GM18508 (cell line): ENCODE measurements at regions not wholly inside any gene's neighbourhood (a gene's known extent, or its start where the extent isn't known, plus 50 kb on each side); places are given as distances from the start of the nearest gene placed in this dataset.

Experiments used
- ATAC-seq: cut with Tn5 transposase; IDR thresholded peaks from one replicate; pipeline ENCODE4 v1.9.1; 2021; ENCODE audit warnings: moderate number of reproducible peaks; ENCODE audit not compliant: insufficient read depth, unreplicated experiment

DNA sequence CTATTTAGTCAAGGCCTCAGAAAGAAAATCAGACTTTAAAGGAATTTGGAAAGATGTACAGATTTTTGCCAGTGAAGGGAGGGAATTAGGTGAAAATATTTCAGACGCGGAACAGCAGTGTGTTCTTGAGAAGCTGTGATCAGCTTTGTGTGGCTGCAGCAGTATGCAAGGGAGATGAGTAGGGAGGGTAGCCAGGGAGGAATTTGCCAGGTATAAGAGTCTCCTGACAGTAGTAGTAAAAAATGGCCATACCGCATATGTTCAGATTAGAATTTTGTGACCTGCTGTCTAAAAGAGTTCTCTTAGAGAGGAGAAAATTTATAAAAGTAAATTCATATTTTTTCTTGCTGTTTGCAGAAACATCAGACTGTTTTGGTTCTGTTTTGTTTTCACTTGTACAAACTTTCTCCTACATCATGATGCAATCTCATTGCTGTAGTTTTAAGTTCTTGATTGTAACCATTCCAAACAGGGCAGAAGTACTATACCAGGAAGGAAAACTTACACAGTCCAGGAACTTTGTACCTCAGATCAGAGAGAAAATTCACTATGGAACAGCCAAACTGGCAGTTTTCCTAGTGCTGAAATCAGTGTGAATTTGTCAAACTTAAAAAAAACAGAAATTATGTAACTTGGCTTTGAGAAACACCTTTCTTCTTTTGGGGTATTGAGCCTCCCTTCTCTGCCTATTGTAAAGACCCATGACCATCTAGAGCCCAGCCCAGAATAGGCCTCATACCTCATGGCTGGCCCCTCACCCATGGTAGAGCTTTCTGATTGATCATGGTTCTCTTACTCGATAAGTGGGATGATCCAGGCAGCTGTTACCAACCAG, 78.4 kb upstream of the NR3C1 start:
- no peak for ATAC-seq

DNA sequence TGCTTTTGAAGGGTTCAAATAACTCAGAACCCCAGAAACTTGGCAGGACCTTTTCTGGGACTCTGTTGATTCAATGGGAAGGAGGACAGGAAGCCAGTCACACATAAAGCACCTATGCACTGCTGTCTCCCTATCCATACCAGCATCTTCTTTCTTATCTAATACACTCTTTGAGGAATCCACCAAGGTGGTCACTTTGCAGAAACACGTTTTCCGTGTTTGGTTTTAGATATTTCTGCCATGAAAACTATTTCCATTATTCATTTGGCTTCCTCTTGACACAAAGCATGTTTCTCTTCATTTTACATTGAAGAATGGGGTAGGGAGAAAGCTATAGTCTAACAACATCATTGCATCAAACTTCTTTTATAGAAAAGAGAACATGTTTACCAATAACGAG, 76.5 kb upstream of the NR3C1 start:
- ATAC-seq: no peak

DNA sequence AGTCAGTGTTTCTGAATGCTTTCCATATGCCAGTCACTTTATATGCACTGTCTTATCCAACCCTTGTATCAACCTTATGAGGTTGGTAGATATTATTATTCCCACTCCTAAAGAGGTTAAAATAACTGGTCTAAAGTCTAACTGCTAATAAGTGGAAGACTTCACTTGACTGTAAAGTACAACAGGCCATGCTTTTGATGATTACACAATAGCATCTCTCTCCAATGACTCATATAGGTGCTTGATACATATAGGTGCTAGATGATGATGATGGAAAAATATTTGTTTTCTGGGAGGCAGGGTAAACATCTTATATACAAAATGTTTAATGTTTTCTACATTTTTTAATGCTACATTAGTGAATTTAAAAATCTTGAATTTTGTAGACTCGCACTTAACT, 75.9 kb upstream of the NR3C1 start:
- no peak for ATAC-seq

DNA sequence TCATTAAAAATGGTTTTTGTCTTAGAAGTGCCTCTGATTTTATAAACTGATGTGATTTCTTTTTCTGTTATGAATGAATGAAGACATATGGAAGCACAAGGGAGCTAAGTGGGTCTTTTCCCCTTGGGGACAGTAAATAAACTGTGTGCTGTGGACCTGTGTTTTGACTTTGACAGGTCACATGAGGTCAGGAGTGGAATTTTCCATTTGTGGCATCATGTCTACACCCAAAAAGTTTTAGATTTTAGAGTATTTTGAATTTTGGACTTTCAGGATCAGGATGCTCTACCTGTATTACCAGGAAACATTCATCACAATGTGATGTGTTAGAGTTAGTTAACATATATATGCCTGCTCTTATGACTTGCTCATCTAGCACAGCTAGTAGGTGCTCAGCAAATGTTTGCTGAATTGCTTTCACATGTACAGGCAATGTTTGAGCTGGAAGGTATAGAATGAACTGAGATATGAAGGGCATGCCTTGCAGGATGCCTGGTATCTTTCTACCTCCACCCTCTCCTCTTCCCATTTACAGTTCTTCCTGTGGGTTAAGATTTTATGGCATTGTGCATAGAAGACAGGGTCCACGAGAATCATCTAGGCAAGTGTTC, 73.2 kb upstream of the NR3C1 start:
- no peak for ATAC-seq

DNA sequence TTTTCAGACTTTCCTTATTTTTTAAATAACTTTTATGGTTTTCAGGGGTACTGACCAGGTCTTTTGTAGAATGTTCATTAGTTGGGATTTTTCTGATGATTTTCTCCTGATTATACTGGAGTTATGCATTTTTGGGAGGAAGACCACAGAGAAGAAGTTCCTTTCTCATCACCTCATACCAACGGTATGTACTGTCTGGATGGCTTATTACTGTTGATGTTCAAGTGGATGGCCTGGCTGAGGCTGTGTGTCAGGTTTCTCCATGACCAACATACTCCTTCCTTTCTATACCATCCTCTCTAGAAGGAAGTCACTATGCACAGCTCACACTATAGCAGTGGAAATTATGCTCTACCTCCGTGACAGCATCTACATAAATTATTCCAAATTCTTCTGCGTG, 71.1 kb upstream of the NR3C1 start:
- no peak for ATAC-seq

DNA sequence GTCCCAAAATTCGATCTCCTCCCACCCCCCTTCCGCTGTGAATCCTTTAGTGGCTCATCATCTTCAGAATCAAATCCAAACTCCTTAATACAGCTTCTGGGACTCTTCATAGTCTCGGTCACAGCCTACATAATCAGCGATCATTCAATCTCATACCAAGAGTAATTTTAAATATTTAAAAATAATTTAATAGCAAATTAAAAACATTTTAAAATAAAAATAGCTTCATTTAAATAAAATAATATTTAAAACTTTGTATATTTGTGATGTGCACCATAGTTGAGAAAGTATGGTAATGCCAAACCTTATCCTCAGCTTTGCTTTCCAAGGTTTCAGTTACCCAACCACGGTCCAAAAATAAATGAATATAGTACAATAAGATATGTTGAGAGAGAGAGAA, 70.0 kb upstream of the NR3C1 start:
- no peak for ATAC-seq

DNA sequence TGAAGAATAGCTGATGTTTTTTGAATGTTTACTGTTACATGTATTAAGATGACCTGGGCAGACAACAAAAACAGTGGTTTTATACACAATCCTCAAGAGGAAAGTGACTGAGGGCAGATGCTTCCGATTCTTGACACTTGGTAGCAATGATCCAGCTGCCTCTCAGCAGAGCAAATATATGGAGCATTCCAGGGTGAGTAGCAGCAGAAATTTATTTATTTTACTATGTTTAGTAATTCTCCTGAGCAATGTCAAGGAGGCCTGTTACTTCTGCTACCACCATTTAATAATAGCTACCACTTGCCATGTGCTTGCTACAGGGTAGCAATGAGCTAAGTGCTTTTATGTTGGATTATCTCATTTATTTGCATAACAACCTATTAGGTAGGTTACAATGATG, 69.1 kb upstream of the NR3C1 start:
- no peak for ATAC-seq

DNA sequence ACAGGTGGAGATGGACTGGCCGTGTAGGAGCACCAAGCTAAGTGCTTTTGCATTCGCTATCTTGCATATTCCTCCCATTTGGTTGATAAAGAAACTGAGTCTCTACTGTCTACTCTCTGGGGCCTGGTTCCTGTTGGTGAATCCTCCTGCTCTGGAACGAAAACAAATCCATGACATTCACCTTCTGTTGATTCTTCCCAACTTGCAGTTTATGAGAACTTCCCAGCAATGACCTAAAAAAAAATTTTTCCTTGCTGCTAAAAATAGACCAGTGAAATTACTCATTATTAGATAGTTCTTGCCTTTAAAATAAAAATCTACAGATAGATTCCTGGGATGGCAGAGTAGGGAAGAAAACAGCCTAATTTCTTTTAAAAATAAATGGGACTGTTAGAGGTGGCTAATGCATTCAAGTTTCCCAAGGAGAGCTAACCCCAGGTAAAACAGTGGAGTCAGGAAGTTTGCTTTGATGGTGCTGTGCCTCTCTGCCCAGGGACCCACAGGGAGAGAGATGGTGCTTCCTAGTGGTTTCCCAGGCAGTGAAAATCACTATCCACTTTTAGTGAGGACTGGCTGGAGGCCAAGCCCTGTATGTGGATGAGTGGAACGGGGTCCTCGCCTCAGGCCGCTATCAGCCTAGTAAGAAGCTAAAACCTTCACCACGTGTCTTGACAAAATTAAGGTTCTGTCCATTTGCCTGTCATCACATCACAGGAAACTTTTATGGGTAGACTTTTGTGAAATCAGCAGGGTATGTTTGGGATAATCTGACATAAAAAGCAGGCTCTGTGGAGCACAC, 68.4 kb upstream of the NR3C1 start:
- ATAC-seq: no peak

DNA sequence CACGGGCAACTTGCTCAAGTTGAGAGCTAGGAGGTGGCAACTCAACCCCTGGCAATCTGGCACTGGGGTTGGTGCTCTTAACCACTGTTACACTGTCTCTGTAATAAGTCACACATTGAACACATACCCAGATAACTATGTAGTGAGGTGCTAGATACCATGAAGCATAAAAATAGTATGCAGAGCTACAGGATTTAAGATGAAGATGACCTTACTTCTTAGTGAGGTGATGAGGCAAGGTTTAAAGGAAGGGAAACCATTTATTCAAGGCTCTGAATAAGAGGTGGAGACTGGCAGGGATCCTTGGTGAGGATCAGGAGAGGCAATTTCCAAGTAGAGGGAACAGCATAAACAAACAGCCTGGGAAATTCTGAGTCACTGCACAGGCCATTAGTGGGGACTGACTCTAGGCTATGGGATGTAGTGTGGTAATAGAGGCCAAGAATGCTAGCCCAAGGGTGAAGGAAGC, 67.6 kb upstream of the NR3C1 start:
- ATAC-seq: no peak

DNA sequence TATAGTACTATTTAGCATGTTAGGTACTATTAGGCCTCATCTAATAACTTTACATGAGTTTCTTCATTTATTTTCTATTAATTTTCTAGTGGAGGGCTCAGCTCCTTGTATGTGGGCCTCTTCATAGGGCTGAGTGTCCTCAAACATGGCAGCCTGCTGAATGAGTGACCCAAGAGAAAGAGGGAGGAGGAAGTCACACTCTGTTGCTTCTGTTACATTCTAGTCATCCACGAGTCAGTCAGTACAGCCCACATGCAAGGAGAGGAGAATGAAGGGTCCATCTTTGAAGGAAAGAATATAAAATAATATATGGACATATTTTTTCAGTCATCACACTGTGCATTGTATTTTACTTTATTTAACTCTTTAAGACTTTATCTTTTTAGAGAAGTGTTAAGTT, 66.6 kb upstream of the NR3C1 start:
- ATAC-seq: no peak

DNA sequence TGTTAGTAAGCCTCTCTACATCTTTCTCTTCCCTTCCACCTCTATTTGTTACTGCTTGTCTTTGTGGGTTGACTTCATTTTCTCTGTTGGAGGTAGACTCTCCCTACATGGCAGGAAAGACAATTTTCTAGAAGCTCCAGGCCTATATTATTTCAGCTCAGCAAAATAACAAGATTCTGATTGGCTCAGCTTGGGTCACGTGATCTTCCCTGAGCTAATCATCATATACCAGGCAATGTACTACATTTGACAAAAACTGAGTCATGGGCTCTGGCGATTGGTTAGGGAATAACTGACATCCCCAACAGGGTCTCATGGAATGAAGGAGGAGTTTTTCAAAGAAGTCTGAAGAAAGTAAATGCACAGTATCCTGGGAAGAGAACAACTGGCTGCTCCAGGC, 65.6 kb upstream of the NR3C1 start:
- no peak for ATAC-seq

DNA sequence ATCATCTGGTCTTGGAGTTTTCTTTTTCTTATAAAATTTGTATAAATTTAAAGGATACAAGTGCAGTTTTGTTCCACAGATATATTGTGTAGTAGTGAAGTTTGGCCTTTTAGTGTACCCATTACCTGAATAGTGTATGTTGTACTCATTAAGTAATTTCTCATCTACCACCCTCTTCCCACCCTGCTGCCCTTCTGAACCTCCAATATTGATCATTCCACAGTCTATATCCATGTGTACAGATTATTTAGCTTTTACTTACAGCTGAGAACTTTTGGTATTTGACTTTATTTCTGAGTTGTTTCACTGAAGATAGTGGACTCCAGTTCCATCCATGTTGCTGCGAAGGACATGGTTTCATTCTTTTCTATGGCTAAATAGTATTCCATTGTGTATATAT, 63.1 kb upstream of the NR3C1 start:
- no peak for ATAC-seq

DNA sequence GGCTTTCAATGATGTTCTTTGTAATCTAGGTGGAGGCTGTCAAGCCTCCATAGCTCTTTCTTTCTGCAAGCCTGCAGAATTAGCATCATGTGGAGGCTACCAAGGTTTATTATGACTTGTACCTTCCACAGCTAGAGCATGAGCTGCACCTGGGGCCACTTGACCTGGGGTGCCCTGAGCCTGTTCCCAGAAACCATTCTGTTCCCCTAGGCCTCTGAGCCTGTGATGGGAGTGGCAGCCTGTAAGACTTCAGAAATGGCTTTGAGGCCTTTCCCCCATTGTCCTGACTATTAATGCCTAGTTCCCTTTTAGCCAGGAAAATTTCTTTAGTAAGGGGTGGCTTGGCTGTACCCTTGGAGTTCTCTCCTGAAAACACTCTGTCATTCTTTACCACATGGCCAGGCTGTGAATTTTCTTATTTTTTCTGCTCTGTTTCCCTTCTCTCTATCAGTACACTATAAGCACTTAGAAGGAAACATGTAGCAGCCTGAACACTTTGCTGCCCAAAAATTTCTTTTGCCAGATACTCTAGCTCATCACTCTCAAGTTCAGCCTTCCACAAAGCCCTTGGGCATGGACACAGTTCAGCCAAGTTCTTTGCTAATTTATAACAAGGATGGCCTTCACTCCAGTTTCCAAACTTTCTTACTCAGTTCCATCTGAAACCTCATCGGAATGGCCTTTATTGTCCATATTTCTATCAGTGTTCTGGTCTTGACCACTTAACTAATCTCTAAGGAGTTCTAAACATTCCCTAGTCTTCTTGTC, 61.4 kb upstream of the NR3C1 start:
- no peak for ATAC-seq

DNA sequence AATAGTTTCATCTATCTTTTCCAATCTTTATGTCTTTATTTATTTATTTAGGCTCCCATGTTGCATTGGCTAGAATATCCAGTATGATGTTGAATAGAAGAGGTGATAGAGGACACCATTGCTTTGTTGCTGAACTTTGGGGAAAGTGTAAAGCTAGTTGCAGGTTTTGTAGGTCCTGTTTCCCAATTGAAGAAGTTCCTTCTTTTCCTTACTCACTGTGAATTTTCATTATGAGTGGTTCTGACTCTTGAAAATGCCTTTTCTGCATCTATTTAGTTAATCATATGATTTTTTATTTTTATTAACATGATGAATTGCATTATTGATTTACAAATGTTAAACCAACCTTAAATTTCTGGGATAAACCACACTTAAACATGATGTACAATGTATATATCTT, 58.9 kb upstream of the NR3C1 start:
- no peak for ATAC-seq

DNA sequence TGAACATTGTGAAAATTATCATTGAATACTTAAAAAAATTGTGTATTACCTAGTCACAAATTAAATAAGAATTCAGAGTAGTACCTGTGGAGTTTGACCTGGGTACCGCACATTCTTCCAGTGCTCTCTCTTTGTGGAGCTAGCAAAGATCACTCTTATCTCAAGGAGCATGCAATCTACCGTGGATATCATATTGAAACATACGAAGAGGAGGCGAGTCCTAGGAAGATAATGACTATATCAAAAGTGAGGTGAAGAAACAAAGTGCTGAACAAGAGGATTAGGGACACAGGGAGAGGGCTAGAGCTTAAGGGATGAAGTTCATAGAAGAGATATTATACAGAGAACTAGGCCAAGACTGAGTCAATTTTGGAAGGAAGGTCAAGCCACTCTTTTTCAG, 55.9 kb upstream of the NR3C1 start:
- no peak for ATAC-seq

DNA sequence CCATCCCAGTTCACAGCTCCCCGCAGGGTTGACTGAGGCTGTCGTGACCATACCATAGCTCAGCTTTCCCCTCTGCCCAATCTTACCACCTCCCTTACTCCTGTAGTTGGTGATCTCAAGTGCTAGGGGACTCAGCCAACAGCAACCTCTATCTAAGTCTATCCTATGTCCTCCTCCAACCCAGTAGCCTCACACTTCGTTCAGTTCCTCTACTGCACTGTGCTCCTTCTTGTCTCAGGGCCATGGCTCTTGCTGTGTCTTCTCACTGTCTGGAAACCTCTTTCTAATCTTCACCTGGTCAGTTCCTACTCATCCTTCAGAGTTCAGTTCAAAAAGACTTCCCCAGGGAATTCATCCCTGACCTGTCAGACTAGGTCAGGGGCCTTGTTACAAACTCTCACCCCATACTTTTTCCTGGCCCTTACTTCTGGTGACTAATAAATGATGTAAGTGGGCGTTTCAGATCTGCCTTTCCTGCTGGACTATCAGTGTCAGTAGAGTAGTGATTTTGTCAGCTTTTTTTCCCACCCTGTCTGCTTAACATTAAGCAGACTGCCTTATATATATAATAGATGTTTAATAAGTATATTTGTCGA, 53.6 kb upstream of the NR3C1 start:
- ATAC-seq: no peak

DNA sequence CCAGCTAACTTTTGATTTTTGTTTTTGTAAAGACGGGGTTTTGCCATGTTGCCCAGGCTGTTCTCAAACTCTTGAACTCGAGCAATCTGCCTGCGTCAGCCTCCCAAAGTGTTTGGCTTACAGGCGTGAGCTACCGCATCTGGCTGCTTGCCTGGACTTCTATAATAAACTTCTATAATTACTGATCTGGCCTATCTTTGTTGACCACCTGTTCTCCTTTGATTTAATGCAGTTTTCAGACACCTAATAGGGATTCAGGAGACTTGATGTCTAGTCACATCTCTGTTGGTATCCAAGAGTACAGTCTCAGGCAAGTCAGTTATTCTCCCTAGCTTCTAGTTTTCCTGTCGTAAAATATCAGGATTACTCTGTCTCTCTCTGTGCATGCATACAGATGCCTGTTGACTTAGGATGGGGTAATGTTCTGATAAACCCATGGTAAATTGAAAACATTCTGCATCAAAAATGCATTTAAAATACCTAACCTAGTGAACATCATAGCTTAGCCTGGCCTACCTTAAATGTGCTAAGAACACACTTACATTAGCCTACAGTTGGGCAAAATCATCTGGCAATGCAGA, 51.5 kb upstream of the NR3C1 start:
- ATAC-seq: no peak

DNA sequence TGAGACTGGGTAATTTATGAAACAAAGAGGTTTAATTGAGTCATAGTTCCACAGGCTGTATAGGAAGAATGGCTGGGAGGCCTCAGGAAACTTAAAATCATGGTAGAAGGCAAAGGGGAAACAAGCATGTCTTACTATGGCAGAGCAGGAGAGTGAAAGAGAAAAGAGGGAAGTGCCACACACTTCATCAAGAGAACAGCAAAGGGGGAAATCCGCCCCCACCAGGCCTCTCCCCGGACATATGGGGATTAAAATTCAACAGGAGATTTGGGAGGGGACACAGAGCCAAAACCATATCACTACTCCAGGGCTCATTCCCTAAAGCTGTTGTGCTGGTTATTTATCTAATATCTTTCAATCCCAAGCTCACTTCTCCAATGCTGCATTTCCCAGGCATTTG, 50.2 kb upstream of the NR3C1 start:
- ATAC-seq: no peak
